Right atrium auricular region (tissue), 2 donors: ENCODE measurements at regions not wholly inside any gene's neighbourhood (a gene's known extent, or its start where the extent isn't known, plus 50 kb on each side); places are given as distances from the start of the nearest gene placed in this dataset.

ENCODE experiments used
- DNase-seq: peaks from one replicate; pipeline ENCODE4 v3.0.0-alpha.2; 2019; ENCODE audit warnings: low spot score
- H3K27ac ChIP-seq, 2 donors: fragments of 200-600 bp; sonication (generic); 1 replicate in 1 of 2; 2 replicates in 1 of 2; pipeline ENCODE4 v1.5.1; 2016 to 2019
- H3K27me3 ChIP-seq, 2 donors: fragments of 200-600 bp; sonication (generic); one replicate each; pipeline versions ENCODE4 v1.5.1 to v1.6.0; 2017 to 2019
- H3K36me3 ChIP-seq: fragments of 200-600 bp; sonication (generic); one replicate; pipeline ENCODE4 v1.5.1; 2016
- H3K4me1 ChIP-seq, 2 donors: fragments of 200-600 bp; sonication (generic); one replicate each; pipeline versions ENCODE4 v1.5.1 to v1.6.0; 2017 to 2019
- H3K4me3 ChIP-seq, 2 donors: fragments of 200-600 bp; sonication (generic); 1 replicate in 1 of 2; 2 replicates in 1 of 2; pipeline ENCODE4 v1.5.1; 2017 to 2019; ENCODE audit warnings: mild to moderate bottlenecking in 1 of 2, moderate library complexity in 1 of 2
- H3K9me3 ChIP-seq, 2 donors: fragments of 200-600 bp; sonication (generic); one replicate each; pipeline ENCODE4 v1.5.1; 2019
- TF ChIP-seq, protein P1 (sequence below), 2 donors: fragments of 200-600 bp; sonication (generic); IDR thresholded peaks; one replicate each; pipeline ENCODE4 v1.5.1; 2019; ENCODE audit warnings: antibody characterized with exemption in 2 of 2

DNA sequence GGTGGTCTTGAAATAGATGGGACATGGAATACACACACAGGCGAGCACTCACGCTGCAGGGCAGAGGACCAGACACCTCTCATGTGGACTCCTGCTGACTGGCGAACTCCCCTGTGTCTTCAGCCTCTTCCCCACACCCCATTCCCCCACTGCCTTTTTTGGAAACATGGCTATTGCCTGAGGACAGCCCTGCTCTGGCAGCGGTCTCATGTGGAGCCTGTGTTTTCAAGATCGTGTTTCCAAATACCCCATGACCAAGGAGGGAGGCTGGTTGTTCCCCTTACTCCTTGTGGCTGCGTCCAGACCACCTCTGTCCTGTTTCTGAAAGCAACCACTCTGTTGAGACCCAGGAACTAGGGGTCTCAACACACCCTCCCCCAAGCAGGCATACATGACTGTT, 119.4 kb downstream of the C1orf94 start:
- no peak overlapping the region for H3K27ac ChIP-seq
- H3K36me3 ChIP-seq: no peaks in the 10 kb centered on the region
- H3K4me1 ChIP-seq: no peaks in the 10 kb centered on the region
- no peak overlapping the region for H3K4me3 ChIP-seq
- DNase-seq: no peak
- H3K9me3 ChIP-seq: no peaks in the 10 kb centered on the region
- no peaks in the 10 kb centered on the region for H3K27me3 ChIP-seq
- TF ChIP-seq, protein P1, sequence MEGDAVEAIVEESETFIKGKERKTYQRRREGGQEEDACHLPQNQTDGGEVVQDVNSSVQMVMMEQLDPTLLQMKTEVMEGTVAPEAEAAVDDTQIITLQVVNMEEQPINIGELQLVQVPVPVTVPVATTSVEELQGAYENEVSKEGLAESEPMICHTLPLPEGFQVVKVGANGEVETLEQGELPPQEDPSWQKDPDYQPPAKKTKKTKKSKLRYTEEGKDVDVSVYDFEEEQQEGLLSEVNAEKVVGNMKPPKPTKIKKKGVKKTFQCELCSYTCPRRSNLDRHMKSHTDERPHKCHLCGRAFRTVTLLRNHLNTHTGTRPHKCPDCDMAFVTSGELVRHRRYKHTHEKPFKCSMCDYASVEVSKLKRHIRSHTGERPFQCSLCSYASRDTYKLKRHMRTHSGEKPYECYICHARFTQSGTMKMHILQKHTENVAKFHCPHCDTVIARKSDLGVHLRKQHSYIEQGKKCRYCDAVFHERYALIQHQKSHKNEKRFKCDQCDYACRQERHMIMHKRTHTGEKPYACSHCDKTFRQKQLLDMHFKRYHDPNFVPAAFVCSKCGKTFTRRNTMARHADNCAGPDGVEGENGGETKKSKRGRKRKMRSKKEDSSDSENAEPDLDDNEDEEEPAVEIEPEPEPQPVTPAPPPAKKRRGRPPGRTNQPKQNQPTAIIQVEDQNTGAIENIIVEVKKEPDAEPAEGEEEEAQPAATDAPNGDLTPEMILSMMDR (IDR thresholded peaks at IDR 0.05): no peak

DNA sequence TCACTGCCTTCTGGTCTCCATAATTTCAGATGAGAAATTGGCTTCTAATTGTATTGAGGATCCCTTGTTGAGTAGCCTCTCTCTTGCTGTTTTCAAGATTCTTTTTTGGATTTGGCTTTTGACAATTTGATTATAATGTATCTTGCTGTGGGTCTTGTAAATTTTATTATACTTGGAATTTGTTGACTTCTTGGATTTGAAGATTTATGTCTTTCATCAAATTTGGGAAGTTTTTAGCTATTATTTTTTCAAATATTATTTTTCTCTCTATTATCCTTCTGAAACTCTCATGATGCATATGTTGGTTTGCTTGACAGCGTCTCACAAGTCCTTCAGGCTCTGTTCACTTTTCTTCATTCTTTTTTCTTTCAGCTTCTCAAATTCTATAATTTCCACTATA, 126.1 kb downstream of the C1orf94 start:
- Histone ChIP-seq H3K27me3 (no peaks in the 10 kb centered on the region), H3K4me3 (no peak overlapping the region), H3K4me1 (no peaks in the 10 kb centered on the region), H3K27ac (no peak overlapping the region), H3K36me3 (no peaks in the 10 kb centered on the region), H3K9me3 (peaks cover 0 to 22% of the 10 kb centered on the region in 2 donors)
- no peak for DNase-seq
- TF ChIP-seq, protein P1 (IDR thresholded peaks at IDR 0.05): no peak

DNA sequence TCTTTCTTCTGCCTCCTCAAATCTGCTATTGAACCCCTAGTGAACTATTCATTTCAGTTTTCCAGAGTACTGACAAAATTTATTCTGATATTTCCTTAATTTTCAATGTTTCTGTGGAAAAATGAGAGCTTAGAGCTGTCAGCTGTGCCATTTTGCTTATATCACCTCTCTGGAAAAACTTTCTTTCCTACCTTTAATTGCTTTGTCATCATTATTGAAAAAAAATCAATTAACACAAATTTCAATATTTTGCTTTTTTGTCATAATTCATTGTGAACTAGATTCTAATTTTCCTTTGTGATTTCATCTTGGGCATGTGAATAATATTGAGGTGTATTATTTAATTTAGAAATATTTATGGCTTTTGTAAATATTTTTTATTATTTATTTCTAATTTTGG, 126.5 kb downstream of the C1orf94 start:
- H3K36me3 ChIP-seq: no peaks in the 10 kb centered on the region

DNA sequence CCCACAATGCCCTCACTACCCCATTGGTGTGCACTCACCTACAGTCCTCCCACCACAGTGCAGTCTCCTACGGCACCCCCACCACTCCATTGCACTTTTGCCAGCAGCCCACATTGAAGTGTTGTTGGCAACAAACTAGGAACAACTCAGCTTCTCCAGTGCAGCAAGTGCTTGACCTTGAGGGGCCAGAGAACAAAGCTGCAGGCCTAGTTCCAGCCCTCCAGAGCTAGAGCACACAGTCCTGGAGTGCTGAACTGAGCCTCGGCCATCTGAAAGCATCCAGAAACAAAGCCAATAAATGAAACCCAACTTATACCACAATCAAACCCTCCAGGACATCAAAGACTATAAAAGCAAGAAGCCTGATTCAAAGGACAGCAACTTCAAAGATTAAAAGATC, 129.9 kb downstream of the C1orf94 start:
- TF ChIP-seq, protein P1 (IDR thresholded peaks at IDR 0.05): no peak
- peaks cover 0 to 30% of the 10 kb centered on the region in 2 donors for H3K9me3 ChIP-seq
- no peaks in the 10 kb centered on the region for H3K27me3 ChIP-seq
- H3K4me1 ChIP-seq: no peaks in the 10 kb centered on the region
- no peak for DNase-seq
- H3K4me3 ChIP-seq: no peak overlapping the region
- no peaks in the 10 kb centered on the region for H3K36me3 ChIP-seq
- H3K27ac ChIP-seq: no peak overlapping the region

More for the DNA sequence above, 126.5 kb downstream of the C1orf94 start:
- Histone ChIP-seq H3K9me3 (peaks cover 0 to 22% of the 10 kb centered on the region in 2 donors), H3K4me1 (no peaks in the 10 kb centered on the region), H3K27ac (no peak overlapping the region), H3K4me3 (no peak overlapping the region), H3K27me3 (no peaks in the 10 kb centered on the region)
- DNase-seq: no peak
- TF ChIP-seq, protein P1 (IDR thresholded peaks at IDR 0.05): no peak

DNA sequence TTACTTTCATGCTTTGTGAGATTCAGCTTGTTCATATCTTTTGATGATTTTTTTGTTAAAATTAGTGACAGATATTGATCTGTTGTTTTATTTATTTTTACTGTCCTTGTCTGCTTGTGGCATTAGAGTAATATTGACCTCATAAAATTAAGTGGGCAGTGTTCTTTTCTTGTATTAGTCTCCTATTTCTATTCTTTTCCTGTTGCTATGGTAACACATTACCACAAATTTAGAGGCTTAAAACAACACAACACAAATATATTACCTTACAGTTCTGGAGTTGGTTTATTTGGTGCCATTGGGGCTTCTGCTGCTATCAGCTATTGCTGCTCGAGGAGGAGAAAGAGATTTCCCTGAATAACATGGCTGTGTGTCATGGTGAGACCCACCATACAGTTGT, 135.7 kb downstream of the C1orf94 start:
- TF ChIP-seq, protein P1 (IDR thresholded peaks at IDR 0.05): no peak
- Histone ChIP-seq H3K27me3 (no peaks in the 10 kb centered on the region), H3K27ac (no peak overlapping the region), H3K36me3 (no peaks in the 10 kb centered on the region), H3K4me3 (no peak overlapping the region), H3K4me1 (no peaks in the 10 kb centered on the region), H3K9me3 (peaks cover 0 to 28% of the 10 kb centered on the region in 2 donors)
- DNase-seq: no peak

DNA sequence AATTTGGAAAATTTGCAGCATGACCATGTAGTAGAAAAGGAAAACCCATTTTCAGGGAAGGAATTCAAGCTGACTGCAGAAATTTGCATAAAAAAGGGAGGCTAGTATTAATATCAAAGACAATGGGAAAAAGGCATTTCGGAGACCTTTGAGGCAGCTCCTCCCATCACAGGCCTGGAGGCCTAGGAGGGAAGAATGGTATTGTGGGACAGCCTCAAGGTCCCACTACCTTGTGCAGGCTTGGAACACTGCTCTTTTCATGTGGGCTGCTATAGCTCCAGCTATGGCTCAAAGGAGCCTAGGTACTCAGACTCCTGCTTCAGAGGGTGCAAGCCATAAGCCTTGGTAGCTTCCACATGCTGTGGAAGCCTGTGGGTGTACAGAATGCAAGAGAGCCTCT, 139.3 kb downstream of the C1orf94 start:
- Histone ChIP-seq H3K27me3 (no peaks in the 10 kb centered on the region), H3K27ac (no peak overlapping the region), H3K36me3 (no peaks in the 10 kb centered on the region), H3K9me3 (peaks cover 0 to 21% of the 10 kb centered on the region in 2 donors), H3K4me1 (no peaks in the 10 kb centered on the region), H3K4me3 (no peak overlapping the region)
- TF ChIP-seq, protein P1 (IDR thresholded peaks at IDR 0.05): no peak
- no peak for DNase-seq
